HL-60/S4 (cell line): ENCODE measurements at regions not wholly inside any gene's neighbourhood (a gene's known extent, or its start where the extent isn't known, plus 50 kb on each side); places are given as distances from the start of the nearest gene placed in this dataset.

Source experiments
- in situ Hi-C: fragments of 300-500 bp; cut with MboI; formaldehyde crosslinking; loops from 2 replicates; pipeline ENCODE4 v1.14.3; 2022; ENCODE audit warnings: low sequenced_read_pairs

DNA sequence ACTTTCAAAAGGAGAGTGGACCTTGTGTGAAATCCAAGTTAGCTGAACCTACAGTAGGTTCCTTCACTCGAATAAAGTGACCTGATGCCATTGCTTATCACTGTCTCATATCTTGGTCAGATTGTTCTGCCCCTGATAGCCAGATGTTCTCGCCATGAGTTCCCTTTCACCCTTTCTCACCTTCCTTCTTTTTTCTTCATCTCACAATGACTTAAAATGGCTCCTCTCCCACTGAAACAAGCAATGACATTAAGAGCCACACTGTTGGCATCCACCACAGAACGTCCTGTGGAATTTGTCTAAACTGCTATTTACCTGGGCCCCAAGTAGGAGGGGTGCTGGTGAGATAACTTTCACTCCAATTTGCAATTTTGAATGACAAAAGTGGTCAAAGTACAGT is 227.6 kb upstream of the PPP1R2C start:
- in situ Hi-C loops = no loop called here

DNA sequence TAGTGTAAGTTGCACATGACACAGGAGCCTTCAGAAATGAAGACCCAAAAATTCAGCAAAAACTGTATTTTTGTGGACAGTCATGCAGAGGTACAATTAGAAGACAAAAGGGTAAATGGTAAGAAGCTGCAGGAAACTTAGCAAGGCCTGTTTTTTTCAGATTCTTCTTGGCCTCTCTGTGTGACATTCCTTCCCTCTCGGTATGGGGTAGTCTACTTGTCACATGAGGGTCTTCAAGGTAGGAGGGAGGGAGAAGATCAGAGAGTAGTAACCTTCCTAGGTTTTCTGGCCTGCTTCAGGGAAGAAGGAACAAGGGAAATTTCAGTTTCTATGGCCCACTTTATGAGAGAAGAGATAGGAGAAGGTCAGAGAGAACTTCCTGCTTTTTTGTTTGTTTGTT is 230.4 kb upstream of the PPP1R2C start:
- in situ Hi-C loops = no loop called here

DNA sequence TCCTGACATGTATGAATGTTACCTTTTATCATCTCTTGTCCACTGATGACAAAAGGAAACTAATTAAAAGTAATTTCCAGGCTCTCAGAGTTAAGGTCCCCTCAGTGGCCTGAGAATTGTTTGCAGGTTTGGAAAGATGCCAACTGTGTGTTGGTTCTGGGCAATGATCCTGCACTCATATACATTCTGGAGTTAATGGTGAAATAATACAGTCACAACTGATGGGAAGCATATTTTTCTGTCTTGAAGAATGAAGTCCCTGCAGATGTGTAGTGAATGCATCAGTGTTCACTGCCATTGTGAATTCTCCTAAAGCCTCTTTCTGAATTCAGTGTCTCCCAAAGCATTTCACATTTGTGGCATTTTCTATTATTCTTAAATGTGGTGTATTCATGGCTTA is 238.1 kb upstream of the PPP1R2C start:
- in situ Hi-C loops = no loop called here

DNA sequence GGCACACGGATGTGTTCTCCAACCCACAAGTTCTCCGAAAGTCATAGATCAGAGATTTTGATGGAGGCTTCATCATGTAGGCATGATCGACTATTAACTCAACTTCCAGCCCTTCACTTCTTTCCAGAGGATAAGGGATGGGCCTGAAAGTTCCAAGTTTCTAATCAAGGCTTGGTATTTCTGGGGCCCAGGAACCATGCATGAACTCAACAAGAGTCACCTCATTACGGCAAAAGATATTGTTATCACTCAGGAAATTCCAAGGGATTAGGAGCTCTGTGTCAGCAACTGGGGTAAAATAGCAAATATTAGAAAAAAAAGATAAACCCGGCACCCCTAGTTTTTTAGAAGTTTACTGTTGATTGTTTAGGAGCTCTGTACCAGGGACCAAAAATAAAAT is 240.1 kb upstream of the PPP1R2C start:
- in situ Hi-C loops = no loop called here

DNA sequence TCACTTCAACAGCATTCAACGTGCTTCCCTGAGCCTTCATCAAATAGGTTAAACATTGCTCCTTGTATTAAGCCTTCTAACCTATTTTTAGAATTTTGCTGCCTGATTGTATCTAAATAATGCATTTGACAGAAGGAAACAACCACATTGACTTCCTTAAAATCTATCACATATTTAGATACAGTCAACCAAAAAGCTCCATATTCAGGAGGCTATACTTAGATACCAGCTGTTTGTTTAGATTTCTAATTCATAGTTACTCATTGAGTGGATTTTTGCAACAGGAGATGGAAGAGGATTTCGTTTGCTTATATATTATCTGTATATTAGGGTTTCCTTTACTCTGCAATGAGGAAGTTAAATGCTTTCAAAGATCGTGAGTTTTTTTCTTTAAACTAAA is 241.1 kb upstream of the PPP1R2C start:
- in situ Hi-C loops = no loop called here

DNA sequence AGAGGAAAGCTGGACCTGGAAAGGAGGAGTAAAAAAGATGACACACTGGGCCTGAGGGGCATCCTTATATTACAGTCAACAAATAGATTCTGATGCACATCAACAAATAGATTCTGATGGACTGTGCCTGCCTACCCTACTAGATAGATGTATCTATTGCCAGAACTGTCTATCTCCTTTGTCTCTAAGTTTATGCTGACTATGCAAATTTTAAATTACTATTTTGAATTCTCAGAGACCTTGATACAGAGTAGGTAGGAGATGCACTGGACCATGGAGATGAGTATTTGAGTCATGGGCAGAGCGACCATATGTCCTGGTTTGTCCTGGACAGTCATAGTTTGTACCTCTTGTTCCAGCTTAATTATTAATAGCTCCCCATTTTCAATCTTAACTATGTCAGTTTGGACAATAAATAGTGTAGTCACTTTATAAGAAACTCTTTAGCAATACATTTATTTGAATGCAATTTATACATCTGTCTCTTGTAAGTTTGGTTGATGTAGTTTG is 247.9 kb upstream of the PPP1R2C start:
- in situ Hi-C loops = no loop called here

DNA sequence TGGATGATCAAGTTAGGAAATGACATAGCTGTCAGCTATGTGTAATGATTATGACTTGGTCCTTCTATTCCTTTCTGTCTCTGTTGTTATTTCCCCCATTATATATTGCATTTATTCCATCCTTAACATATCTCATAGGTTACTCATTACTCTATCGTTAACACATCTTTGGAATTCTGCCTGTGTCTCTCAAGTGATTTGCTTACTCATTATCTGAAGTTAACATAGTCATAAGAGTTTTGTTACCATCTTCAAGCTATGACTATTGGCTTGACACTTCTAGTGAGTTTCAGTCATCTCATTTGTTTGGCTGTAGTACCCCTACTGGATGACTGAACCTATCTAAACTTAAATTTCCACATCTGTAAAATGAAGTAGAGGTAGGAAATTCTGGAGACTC is 286.1 kb upstream of the PPP1R2C start:
- in situ Hi-C loops = no loop called here

DNA sequence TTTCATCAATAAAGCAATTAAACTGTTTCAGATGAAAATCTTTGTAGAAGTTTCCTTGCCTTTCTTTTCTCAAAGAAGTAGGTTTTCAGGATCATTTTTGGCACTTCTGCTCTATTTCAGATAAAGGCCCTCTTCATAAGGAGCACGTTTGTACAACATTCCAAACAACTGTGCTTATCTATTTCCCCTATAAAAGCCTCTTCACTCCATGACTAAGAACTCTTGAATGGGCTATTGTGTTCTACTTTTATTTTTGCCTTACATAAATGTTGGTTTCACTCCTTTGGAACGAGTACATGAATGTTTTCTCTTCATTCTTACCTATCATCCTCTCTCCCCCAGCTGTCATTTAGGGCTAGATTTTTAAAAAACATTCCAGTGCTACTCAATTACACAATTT is 288.0 kb upstream of the PPP1R2C start:
- in situ Hi-C loops = no loop called here

DNA sequence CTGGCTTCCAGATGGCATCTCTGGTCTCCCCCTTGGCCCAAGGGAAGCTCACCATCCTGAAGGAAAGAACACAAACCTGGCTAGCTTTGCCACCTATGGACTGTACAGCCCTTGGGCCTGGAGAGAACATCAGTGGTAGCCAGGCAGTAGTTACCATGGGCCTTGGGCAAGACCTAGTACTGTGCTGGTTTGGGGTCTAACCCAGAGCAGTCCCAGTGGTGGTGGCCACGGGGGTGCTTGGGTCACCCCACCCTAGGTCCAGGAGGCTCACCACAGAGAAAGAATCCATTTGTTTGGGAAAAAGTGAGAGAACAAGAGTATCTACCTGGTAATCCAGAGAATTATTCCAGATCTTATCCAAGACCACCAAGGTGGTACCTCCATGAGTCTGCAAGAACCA is 290.7 kb upstream of the PPP1R2C start:
- in situ Hi-C loops = no loop called here

DNA sequence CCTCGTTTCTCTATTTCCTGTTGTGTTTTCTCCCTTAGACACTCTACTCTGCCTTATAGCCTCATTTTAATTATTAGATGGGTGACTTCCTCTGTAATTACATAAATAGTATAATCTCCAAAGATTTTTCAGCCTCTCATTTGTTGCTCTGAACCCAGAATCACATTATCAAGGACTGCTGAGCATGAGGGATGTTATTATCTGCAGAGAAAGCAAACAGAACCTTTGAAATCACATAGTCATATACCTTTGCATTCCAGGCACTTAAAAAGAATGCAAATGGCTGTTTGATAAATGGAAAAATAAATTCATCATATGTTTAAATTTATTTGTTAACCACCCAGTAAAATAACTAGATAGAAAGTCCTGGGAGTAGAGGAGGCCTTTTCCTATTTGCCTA is 305.1 kb upstream of the PPP1R2C start:
- in situ Hi-C loops = no loop called here

DNA sequence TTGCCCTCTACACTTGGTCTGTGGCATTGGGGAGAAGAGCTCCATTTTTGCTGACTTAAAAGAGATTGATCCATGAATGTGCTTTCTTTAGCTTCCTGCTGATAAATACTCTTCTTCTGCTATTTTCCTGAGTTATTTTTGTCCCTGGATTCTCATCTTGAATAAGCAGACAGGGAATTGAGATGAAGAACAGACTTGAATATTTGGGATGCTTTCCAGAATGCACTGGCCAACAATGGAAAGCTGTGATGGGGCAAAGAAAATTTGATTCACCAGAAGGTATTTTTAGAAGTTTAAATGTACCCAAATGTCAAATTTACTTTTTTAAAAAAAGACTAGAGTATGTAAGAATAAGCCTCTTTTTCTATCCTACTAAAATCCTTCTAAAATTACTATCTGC is 309.9 kb upstream of the PPP1R2C start:
- in situ Hi-C loops = no loop called here

DNA sequence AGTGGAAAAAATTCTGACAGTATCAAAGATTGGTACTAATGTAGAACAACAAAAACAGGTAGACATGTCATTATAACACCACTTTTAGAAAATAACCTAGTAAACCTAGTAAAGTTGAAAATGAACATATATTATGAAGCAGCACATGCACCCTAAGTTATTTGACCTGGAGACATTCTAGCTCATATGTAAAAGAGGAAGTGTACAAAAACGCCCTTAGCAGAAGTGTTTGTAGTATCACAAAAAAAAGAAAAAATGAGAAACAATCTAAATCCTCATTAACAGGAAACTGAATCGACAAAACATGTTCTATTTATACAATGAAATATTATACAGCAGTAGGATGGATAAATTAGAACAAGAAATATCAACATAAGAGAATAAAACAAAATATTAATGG is 318.9 kb upstream of the PPP1R2C start:
- in situ Hi-C loops = no loop called here

DNA sequence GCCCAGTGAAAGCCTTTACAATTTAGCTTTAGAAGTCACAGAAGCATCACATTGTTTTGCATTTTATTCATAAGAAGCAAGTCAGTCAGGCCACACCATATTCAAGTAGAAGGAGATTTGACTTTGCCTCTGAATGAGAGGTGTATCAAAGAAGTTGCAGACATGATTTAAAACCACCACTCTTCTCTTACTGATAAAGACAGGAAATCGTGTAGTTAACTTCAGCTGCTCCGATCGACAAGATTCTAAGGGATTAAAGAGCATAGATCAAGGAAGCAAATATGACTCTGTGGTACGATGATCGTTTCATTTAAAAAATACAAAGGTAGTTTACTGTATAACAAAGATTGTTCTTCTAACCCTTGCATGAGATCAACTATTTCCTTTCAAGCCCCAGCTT is 328.0 kb upstream of the PPP1R2C start:
- in situ Hi-C loops = no loop called here

DNA sequence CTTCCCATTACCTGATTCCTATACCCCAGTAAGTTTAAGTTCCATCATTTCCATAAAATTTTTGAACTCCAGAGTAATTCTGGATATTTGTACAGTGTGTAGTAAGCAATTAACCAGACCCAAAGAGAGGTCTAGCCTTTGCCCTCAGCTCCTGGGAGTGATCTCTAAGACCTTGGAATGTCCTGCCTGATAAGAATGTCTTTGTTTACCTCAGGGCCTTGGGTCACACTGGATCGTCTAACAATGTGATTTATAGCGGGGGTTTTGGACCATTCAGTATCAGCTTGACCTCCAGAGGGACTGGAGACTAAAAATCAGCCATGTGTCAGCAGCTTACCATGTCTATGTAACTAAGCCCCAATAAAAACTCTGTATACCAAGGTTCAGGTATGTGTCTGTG is 330.9 kb upstream of the PPP1R2C start:
- in situ Hi-C loops = no loop called here

DNA sequence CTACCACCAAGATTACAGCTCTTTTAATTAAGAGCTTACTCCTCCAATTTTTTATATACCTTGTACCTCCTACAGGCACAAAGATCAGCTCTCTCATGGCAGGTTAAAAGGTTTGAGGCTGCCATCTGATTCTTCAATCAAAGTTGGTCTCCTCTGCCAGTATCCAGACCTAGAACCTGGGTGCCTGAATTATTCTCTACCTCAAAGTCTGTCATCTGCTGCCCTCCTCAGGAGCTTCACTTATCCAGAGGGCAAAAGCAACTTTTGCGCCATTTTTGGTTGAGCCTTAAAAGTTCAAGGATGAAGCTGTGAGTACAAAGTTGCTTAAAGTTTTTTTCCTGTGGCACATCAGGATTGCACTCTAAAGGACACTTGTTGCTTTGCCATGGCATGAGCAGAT is 343.7 kb upstream of the PPP1R2C start:
- in situ Hi-C loops = no loop called here

DNA sequence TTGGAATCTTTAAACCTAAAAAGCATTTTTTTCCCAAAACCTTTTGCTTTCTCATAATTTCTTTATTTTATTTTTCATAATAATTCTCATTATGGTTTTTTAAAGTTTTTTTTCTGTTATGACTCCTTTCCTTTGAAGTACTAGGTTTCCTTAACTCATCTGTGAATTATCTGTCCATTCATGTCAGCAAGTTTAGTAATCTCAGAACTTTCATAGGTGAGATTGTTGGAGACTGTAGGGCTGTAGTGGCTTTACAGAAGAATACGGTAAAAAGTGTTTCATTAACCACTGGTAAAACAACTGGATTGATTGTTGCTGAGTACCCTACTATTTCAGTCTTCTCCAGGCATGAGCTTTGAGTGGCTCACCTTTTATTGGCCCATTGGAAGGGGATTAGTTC is 361.7 kb upstream of the PPP1R2C start:
- in situ Hi-C loops = no loop called here

DNA sequence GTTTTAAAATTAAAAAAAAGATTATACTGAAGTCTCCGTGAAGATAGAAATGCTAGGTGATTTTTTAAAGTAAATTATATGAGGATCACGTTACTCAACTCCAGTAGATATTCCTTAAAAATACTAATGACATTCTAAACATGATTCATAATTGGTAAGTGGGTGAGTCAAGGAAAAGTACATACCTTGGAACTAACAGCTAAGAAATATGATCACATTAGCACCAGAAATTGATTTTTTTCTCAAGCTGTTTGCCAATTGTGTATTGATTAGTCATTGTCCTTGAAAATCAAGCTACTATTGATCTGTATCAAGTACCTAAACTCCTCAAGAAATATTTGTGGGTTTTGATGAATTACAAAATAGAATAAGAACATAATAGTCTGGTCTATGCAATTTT is 362.6 kb upstream of the PPP1R2C start:
- in situ Hi-C loops = no loop called here

DNA sequence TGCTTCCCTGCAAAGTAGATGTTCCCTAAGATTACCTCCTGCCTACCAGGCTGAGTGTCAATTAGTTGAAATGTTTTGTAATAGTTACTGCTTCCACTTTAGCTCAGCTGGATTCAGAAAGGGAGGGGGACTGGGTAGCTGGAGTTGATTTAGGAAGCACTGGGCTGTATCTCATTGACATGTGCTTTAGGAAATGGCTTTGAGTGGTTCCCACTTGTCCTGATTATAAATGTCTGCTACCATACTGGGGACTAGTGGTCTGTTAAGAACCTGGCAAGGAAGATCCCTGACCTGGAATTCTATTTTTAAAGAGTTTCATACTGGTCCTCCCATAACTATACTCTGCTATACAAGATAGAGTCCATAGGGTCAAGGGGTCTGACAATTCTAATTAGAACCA is 363.9 kb upstream of the PPP1R2C start:
- in situ Hi-C loops = no loop called here

DNA sequence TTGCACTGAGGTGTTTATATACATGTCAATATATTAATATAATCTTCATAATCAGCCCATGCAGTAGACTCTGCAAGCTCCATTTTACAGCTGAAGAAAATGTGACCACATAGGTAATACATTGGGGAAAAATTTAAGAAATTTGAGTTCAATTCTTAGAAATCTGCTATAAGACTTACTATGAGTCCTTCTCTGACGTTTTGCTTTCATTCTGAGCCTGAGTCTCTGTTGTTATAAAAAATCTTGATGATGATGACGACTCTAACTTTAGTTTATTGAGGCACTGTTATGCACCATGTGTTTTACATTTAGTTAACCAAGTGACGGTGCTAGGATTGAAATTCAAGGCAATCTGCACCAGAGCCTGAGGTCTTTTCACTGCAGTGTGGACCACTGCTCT is 370.3 kb upstream of the PPP1R2C start:
- in situ Hi-C loops = no loop called here

DNA sequence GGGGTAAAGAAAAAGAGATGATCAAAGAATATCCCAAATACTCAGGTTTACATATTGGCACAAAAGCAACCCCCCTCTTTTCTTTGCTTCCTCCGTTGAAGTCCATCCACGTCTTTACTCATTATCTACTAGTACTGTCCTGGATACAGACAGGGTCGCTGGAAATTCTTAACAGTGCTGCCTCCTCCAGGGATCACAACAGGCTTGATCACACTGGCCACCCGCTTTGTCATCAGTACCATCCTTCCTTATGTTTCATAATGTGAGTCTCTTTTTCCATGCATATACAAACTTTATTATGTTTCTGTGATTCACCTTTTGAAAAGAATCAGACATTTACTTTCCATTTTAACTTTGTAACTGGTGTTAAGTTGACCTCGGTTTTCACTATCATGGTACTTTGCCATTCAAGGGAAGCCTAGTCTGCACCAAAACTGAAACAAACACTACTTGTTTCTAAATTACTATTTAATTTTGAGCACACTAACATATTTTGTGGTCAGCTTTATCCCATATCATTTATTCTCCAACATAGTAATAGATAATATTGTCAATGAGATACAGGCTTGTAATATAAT is 387.5 kb upstream of the PPP1R2C start:
- in situ Hi-C loops = no loop called here

DNA sequence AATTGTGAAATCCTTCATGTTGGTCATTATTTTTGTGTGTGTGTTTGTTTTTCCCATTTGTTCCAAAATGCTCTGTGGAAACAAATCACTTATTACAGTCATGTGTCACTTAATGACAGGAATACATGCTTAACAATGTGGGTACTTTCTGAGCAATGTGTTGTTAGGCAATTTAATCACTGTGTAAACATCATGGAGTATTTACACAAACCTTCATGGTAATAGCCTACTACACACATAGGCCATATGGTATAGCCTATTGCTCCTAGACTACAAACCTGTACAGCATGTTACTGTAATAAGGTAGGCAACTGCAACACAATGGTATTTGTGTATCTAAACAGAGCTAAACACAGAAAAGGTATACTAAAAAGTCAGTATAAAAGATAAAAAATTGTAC is 388.9 kb upstream of the PPP1R2C start:
- in situ Hi-C loops = no loop called here

DNA sequence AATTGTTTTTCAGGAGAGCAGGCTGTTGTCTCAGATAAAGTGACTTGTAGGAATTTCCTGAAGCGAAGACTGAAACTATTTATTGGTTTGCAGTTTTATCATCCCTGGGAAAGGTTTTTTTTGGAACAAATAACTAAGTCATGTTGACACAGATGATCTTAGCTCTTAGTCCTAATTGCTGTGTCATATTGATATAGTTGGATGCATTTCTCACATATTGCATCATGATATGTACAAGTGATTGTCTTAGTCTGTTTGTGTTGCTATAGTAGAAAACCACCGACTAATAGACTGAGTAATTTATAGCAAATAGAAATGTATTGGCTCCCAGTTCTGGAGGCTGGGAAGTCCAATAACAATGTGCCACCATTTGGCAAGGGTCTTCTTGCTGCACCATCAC is 397.5 kb upstream of the PPP1R2C start:
- in situ Hi-C loops = no loop called here

DNA sequence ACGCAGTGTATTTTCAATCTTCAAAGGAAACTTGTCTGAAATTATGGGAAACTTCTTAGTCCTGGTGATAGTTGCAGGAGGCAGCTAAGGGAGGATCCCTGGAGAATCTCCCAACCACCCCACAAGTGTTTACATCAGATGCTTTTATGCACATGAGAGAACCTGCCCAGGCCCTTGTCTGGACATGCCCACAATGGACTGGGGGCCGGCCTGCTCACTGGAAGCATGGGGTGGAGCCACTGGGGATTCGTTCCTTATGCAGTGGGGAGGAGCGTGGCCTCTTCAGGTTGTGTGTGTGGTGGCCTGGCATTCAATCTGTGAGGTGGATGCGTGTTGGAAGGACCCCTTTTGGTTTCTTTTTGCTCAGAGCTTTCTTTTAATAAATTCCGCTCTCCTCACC is 398.7 kb upstream of the PPP1R2C start:
- in situ Hi-C loops = no loop called here

DNA sequence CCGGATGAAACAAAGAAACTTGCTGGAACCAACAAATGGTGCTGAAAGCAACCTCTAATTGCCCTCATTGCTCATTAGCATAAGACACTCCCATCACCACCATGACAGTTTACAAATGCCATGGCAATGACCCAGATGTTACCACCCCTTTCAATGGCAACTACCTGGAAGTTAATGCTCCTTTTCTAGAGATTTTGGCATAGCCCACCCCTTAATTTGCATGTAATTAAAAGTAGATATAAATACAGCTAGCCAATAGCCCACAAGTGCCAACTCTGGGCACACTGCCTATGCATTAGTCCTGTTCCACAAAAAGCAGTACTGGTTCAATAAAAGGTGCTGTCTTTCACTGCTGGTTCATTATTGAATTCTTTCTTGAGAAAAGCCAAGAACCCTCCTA is 410.3 kb upstream of the PPP1R2C start:
- in situ Hi-C loops = no loop called here
